MG63 (cell line): ENCODE measurements at regions not wholly inside any gene's neighbourhood (a gene's known extent, or its start where the extent isn't known, plus 50 kb on each side); places are given as distances from the start of the nearest gene placed in this dataset.

Experiments
- DNase-seq: peaks from one replicate; pipeline ENCODE4 v3.0.0-alpha.2; 2020
- H3K27me3 ChIP-seq: fragments of 250-450 bp; sonication (Bioruptor Pico); 2 replicates; pipeline ENCODE4 v1.5.1; 2020; ENCODE audit warnings: mild to moderate bottlenecking, moderate library complexity
- H3K36me3 ChIP-seq: fragments of 250-450 bp; sonication (Bioruptor Pico); 2 replicates; pipeline ENCODE4 v1.5.1; 2020; ENCODE audit warnings: mild to moderate bottlenecking, moderate library complexity
- H3K4me3 ChIP-seq: fragments of 250-450 bp; sonication (Bioruptor Pico); 2 replicates; pipeline ENCODE4 v1.5.1; 2020; ENCODE audit warnings: mild to moderate bottlenecking, moderate library complexity
- H3K9me3 ChIP-seq: fragments of 250-450 bp; sonication (Bioruptor Pico); 2 replicates; pipeline ENCODE4 v1.5.1; 2020; ENCODE audit warnings: mild to moderate bottlenecking, moderate library complexity

GRCh38 chr12:61860451-61860850 is 399.8 kb upstream of the USP15 start:
- no peaks in the 10 kb centered on the region for H3K27me3 ChIP-seq
- no peak overlapping the region for H3K4me3 ChIP-seq
- H3K36me3 ChIP-seq, result no peaks in the 10 kb centered on the region
- DNase-seq, result no peak
- H3K9me3 ChIP-seq, result no peaks in the 10 kb centered on the region

DNA sequence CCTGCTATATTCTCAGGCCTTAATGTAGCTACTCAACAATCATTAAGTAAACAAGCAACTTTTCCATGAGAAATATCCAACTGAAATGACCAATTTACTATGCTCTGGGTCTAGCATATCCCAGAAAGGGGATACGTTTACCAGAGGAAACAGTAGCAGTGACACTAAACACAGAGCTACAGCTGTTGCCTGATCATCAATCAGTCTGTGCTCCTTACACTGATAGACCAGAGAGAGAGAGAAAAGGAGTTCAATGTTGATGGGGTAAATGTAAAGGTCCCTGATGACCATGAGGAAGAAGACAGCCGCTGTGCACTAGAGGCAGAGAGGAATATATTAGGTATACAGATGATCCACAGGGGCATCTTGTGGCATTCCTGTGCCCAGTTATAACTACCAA is 397.2 kb upstream of the USP15 start:
- Histone ChIP-seq H3K9me3 (no peaks in the 10 kb centered on the region), H3K36me3 (no peaks in the 10 kb centered on the region), H3K27me3 (no peaks in the 10 kb centered on the region), H3K4me3 (no peak overlapping the region)
- no peak for DNase-seq

GRCh38 chr12:61863811-61864210 is 396.4 kb upstream of the USP15 start:
- Histone ChIP-seq H3K4me3 (no peak overlapping the region), H3K9me3 (no peaks in the 10 kb centered on the region), H3K36me3 (no peaks in the 10 kb centered on the region), H3K27me3 (no peaks in the 10 kb centered on the region)
- DNase-seq, result no peak

DNA sequence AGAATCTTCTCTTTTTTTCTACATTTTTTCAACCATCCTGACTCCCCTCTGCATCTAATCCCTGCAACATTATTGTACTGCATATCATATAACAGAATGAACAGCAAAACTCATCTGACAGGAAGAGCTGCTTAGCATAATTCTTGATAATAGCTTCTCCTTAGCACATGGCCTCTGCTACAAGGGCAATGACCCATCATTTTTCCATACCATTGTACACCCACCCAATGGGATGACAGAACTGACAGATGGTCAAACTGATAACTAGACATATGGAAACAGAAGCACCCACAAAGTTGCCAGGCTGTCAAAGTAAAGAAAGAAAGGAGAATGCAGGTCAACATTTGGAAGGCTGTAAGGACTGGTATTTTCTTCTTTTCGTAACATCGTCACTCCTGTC is 390.4 kb upstream of the USP15 start:
- Histone ChIP-seq H3K4me3 (no peak overlapping the region), H3K27me3 (no peaks in the 10 kb centered on the region), H3K9me3 (no peaks in the 10 kb centered on the region), H3K36me3 (no peaks in the 10 kb centered on the region)
- DNase-seq, result no peak

GRCh38 chr12:61870658-61871484 is 389.3 kb upstream of the USP15 start:
- Histone ChIP-seq H3K27me3 (no peaks in the 10 kb centered on the region), H3K36me3 (no peaks in the 10 kb centered on the region), H3K9me3 (no peaks in the 10 kb centered on the region), H3K4me3 (no peak overlapping the region)
- DNase-seq, result no peak

GRCh38 chr12:61871485-61871810 is 388.8 kb upstream of the USP15 start:
- Histone ChIP-seq H3K27me3 (no peaks in the 10 kb centered on the region), H3K36me3 (no peaks in the 10 kb centered on the region), H3K4me3 (no peak overlapping the region), H3K9me3 (no peaks in the 10 kb centered on the region)
- DNase-seq, result no peak

DNA sequence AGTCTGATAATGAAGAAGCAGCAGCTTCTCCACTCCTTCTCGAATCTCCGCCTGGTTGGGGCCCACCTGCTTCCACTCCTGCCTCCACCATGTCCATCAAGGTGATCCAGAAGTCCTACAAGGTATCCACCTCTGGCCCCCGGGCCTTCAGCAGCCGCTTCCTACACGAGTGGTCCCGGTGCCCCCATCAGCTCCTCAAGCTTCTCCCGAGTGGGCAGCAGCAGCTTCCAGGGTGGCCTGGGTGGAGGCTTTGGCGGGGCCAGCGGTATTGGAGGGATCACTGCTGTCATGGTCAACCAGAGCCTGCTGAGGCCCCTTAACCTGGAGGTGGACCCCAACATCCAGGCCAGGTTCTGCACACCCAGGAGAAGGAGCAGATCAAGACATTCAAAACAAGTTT is 381.0 kb upstream of the USP15 start:
- H3K4me3 ChIP-seq, result no peak overlapping the region
- H3K9me3 ChIP-seq, result no peaks in the 10 kb centered on the region
- H3K36me3 ChIP-seq, result no peaks in the 10 kb centered on the region
- no peak for DNase-seq
- no peaks in the 10 kb centered on the region for H3K27me3 ChIP-seq

DNA sequence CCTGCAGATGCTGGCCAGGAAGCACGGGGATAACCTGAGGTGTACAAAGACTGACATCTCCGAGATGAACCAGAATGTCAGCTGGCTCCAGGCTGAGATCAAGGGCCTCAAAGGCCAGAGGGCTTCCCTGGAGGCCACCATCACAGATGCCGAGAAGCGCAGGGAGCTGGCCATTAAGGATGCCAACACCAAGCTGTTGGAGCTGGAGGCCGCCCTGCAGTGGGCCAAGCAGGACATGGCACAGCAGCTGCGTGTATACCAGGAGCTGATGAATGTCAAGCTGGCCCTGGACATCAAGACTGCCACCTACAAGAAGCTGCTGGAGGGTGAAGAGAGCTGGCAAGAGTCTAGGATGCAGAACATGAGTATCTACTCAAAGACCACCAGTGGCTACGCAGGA is 380.0 kb upstream of the USP15 start:
- DNase-seq, result no peak
- no peaks in the 10 kb centered on the region for H3K36me3 ChIP-seq
- H3K27me3 ChIP-seq, result no peaks in the 10 kb centered on the region
- H3K4me3 ChIP-seq, result no peak overlapping the region
- no peaks in the 10 kb centered on the region for H3K9me3 ChIP-seq

DNA sequence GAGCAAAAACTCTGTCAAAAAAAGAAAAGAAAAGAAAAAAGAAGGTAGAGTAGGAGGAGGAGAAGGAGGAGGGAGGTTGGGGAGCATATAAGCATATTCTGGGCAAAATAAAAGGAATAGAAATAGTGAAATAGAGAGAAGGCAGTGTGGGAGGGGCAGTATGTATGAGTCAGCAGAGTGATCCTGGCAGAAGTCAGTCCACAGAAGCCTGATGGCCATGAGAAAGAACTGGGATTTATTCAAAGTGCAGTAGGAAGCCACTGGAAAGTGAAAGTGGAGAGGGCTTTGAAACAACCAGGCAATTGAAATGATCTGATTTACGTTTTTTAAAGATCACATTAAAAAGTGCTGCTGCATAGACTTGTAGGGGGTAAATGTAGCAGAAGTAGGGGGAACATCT is 368.6 kb upstream of the USP15 start:
- H3K4me3 ChIP-seq, result no peak overlapping the region
- no peaks in the 10 kb centered on the region for H3K9me3 ChIP-seq
- peak; percentile 17 for DNase-seq
- no peaks in the 10 kb centered on the region for H3K36me3 ChIP-seq
- no peaks in the 10 kb centered on the region for H3K27me3 ChIP-seq

GRCh38 chr12:61894168-61894567 is 366.0 kb upstream of the USP15 start:
- H3K9me3 ChIP-seq, result no peaks in the 10 kb centered on the region
- no peak for DNase-seq
- H3K4me3 ChIP-seq, result no peak overlapping the region
- H3K27me3 ChIP-seq, result no peaks in the 10 kb centered on the region
- no peaks in the 10 kb centered on the region for H3K36me3 ChIP-seq

DNA sequence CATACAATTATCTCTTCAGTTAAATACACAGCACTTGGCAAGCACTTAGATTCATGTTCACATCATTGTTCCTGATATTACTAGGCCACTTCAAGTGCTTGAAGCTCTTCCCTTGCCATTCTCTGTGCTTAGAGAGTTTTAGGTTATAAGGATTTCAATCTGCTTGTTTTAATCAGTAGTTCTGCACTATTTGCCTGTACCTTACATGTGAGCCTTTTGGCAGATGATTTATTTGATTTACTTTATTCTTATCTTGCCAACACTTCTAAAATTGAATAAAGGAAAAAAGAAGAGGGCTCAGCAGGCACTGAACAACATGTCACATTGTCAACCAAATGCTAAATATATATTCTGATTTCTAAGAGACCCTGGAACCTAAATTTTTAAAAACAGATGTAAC is 363.8 kb upstream of the USP15 start:
- no peak for DNase-seq
- Histone ChIP-seq H3K9me3 (no peaks in the 10 kb centered on the region), H3K4me3 (no peak overlapping the region), H3K36me3 (no peaks in the 10 kb centered on the region), H3K27me3 (no peaks in the 10 kb centered on the region)

DNA sequence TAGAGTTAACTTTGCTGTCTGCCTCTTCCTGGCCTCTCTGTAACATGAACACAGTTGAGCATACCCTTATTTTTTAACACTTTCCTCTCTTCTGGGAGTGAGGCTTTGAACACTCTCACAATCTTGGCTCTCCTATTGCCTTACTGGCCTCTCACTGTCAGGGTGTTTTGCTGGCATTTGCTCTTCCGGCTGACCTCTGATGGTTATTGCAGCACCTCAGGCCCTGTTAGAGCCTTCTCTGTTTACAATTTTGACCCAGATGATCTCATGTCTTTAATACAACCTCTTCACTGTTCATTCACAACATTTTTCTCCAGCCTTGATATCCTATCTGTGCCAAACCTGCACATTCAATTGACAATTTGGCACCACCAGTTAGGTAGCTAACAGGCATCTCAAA is 357.8 kb upstream of the USP15 start:
- Histone ChIP-seq H3K27me3 (no peaks in the 10 kb centered on the region), H3K9me3 (no peaks in the 10 kb centered on the region), H3K4me3 (no peak overlapping the region), H3K36me3 (no peaks in the 10 kb centered on the region)
- DNase-seq, result no peak

GRCh38 chr12:61911113-61911512 is 349.1 kb upstream of the USP15 start:
- Histone ChIP-seq H3K4me3 (no peak overlapping the region), H3K36me3 (no peaks in the 10 kb centered on the region), H3K27me3 (no peaks in the 10 kb centered on the region), H3K9me3 (no peaks in the 10 kb centered on the region)
- no peak for DNase-seq

GRCh38 chr12:61915420-61915819 is 344.8 kb upstream of the USP15 start:
- Histone ChIP-seq H3K36me3 (no peaks in the 10 kb centered on the region), H3K4me3 (no peak overlapping the region), H3K27me3 (no peaks in the 10 kb centered on the region), H3K9me3 (no peaks in the 10 kb centered on the region)
- no peak for DNase-seq

DNA sequence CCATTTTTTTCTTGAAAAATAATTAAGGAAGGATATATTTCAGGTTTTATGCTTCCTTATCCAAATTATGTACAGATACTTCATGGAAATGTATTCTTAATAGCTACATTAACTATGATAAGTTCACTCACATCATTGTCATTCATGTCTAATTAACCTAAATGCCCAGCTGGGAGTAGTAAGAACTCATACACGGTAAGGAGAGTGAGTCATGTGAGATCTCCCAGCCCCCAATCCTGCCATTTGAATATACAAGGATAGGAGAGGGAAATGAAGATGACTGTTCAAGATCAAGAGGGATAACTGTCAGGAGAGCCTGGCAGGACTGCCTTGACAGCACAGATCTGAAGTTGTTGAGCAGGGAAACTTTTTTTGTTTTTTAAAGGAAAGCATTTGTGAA is 343.4 kb upstream of the USP15 start:
- no peaks in the 10 kb centered on the region for H3K9me3 ChIP-seq
- H3K27me3 ChIP-seq, result no peaks in the 10 kb centered on the region
- DNase-seq, result no peak

DNA sequence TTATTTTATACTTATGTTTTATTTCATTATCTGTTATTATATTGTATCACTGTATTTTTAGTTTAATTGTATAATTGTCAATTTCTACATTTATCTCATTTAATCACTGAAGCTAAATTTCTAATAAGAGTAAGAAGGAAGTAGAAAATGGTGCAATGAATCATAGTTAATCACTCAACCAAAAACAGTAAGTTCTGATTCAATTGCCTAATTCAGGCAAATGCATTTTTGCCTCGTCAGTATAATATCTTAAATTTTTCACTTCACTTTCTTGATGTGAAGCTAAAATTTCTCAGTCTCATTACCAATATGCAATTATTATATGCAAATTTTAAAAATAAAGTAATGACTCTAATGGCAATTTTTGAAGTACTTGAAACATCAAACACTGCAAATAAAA is 340.5 kb upstream of the USP15 start:
- no peak for DNase-seq
- H3K4me3 ChIP-seq, result no peak overlapping the region
- H3K9me3 ChIP-seq, result no peaks in the 10 kb centered on the region
- H3K27me3 ChIP-seq, result no peaks in the 10 kb centered on the region
- H3K36me3 ChIP-seq, result no peaks in the 10 kb centered on the region

More for the DNA sequence above, 343.4 kb upstream of the USP15 start:
- Histone ChIP-seq H3K36me3 (no peaks in the 10 kb centered on the region), H3K4me3 (no peak overlapping the region)

- no peaks in the 10 kb centered on the region for H3K36me3 ChIP-seq
- no peak for DNase-seq
- H3K27me3 ChIP-seq, result no peaks in the 10 kb centered on the region
- no peak overlapping the region for H3K4me3 ChIP-seq
- no peaks in the 10 kb centered on the region for H3K9me3 ChIP-seq
These were observed 340.0 kb upstream of the USP15 start for GRCh38 chr12:61920230-61920629.

DNA sequence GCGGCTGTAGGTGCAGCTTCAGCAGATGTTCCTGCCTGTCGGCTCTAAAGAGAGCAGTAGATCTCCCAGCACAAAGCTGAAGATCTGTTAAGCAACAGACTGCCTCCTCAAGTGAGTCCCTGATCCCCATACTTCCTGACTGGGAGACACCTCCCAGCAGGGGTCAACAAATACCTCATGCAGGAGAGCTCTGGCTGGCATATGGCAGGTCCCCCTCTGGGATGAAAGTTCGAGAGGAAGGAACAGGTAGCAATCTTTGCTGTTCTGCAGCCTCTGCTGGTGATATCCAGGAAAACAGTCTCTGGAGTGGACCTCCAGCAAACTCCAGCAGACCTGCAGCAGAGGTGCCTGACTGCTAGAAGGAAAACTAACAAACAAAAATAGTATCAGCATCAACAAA is 337.1 kb upstream of the USP15 start:
- DNase-seq, result no peak
- Histone ChIP-seq H3K9me3 (no peaks in the 10 kb centered on the region), H3K4me3 (no peak overlapping the region), H3K27me3 (no peaks in the 10 kb centered on the region), H3K36me3 (no peaks in the 10 kb centered on the region)

DNA sequence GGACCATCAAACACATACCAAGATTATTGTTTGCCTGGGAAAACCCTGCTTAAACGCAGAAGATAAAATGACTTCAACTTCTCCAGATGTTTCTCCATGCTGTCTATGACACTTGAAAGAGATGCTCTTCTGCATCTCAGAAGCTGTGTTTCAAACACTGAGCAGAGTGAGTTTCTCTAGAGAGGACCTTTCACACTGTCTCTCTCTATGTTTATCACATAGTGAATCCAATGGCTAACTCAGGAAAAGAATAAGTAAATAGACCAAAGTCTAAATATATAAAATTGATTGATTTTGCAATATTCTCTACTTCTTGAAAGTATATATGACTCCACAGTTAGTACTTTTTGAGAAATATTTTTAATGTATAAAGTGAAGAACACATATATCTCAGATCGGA is 325.6 kb upstream of the USP15 start:
- no peak for DNase-seq
- Histone ChIP-seq H3K4me3 (no peak overlapping the region), H3K36me3 (no peaks in the 10 kb centered on the region), H3K9me3 (no peaks in the 10 kb centered on the region), H3K27me3 (no peaks in the 10 kb centered on the region)
